Naive thymus-derived CD4-positive, alpha-beta T cell (primary cell): ENCODE measurements at regions not wholly inside any gene's neighbourhood (a gene's known extent, or its start where the extent isn't known, plus 50 kb on each side); places are given as distances from the start of the nearest gene placed in this dataset.

Experiments
- ATAC-seq: fragments of 150-1000 bp; cut with Tn5 transposase; 2 replicates; pipeline ENCODE4 v1.10.0; 2021; ENCODE audit warnings: mild to moderate bottlenecking, moderate library complexity
- CTCF ChIA-PET: fragments of 350-600 bp; sonication (Branson Sonifier 250); formaldehyde crosslinking; loops from one replicate; lab custom pipeline; 2021; ENCODE audit warnings: antibody characterized with exemption; lab: Charles Lee
- POLR2A ChIA-PET: fragments of 350-600 bp; sonication (Branson Sonifier 250); formaldehyde crosslinking; loops from one replicate; lab custom pipeline; 2021; ENCODE audit warnings: antibody characterized with exemption, inconsistent platforms; lab: Charles Lee
- DNase-seq, 9 donors: peaks; one replicate each; pipeline versions ENCODE4 v3.0.0 to v3.0.0-alpha.2; 2020 to 2022; ENCODE audit warnings: mixed read lengths in 1 of 9
- H3K27ac ChIP-seq: one replicate; pipeline ENCODE4 v1.7.0; 2013; ENCODE audit warnings: mild to moderate bottlenecking, low read depth, low read length, moderate library complexity
- H3K27me3 ChIP-seq, 2 donors: one replicate each; pipeline ENCODE4 v1.7.0; 2013; ENCODE audit warnings: low read length in 2 of 2, mild to moderate bottlenecking in 2 of 2, moderate library complexity in 2 of 2; ENCODE audit not compliant: control insufficient read depth in 2 of 2, insufficient read depth in 2 of 2
- H3K36me3 ChIP-seq, 3 experiments: 1 replicate in 2 of 3; 2 replicates in 1 of 3; pipeline ENCODE4 v1.7.0; 2013; ENCODE audit warnings: low read length in 3 of 3, mild to moderate bottlenecking in 3 of 3, moderate library complexity in 1 of 3; ENCODE audit not compliant: insufficient read depth in 3 of 3, control insufficient read depth in 2 of 3
- H3K4me1 ChIP-seq, 2 donors: one replicate each; pipeline ENCODE4 v1.7.0; 2013; ENCODE audit warnings: low read length in 2 of 2, mild to moderate bottlenecking in 2 of 2, moderate library complexity in 1 of 2; ENCODE audit not compliant: control insufficient read depth in 2 of 2, insufficient read depth in 2 of 2
- H3K4me3 ChIP-seq: 2 replicates; pipeline ENCODE4 v1.7.0; 2013; ENCODE audit warnings: mild to moderate bottlenecking, low read length
- H3K9me3 ChIP-seq, 3 experiments: 1 replicate in 2 of 3; 2 replicates in 1 of 3; pipeline ENCODE4 v1.7.0; 2013; ENCODE audit warnings: low read length in 3 of 3; ENCODE audit not compliant: control insufficient read depth in 2 of 3
- H3K27ac Mint-ChIP-seq, 9 donors: one replicate each; pipeline ENCODE4 v1.8.0; 2020 to 2022; ENCODE audit warnings: mixed read lengths in 9 of 9, mild to moderate bottlenecking in 8 of 9, moderate library complexity in 5 of 9, inconsistent platforms in 2 of 9
- H3K27me3 Mint-ChIP-seq, 5 donors: one replicate each; pipeline ENCODE4 v1.8.0; 2021 to 2022; ENCODE audit warnings: mixed read lengths in 5 of 5, mild to moderate bottlenecking in 1 of 5
- H3K36me3 Mint-ChIP-seq, 5 donors: one replicate each; pipeline ENCODE4 v1.8.0; 2020 to 2022; ENCODE audit warnings: mixed read lengths in 5 of 5, mild to moderate bottlenecking in 3 of 5, inconsistent platforms in 1 of 5
- H3K4me1 Mint-ChIP-seq, 7 donors: one replicate each; pipeline ENCODE4 v1.8.0; 2020 to 2022; ENCODE audit warnings: mixed read lengths in 7 of 7, mild to moderate bottlenecking in 3 of 7, inconsistent platforms in 1 of 7
- H3K4me3 Mint-ChIP-seq, 10 donors: one replicate each; pipeline ENCODE4 v1.8.0; 2020 to 2022; ENCODE audit warnings: mild to moderate bottlenecking in 10 of 10, mixed read lengths in 10 of 10, moderate library complexity in 6 of 10, inconsistent platforms in 2 of 10
- H3K9me3 Mint-ChIP-seq, 11 donors: one replicate each; pipeline ENCODE4 v1.8.0; 2020 to 2022; ENCODE audit warnings: mixed read lengths in 11 of 11, mild to moderate bottlenecking in 4 of 11, inconsistent platforms in 1 of 11, moderate library complexity in 1 of 11
- intact Hi-C, 2 donors: fragments of 100-400 bp; cut with micrococcal nuclease; formaldehyde crosslinking; loops; one replicate each; pipeline ENCODE4 v1.15.1; 2023

GRCh38 chr10:43869669-43870322, 221.1 kb upstream of the ZNF32 start:
- Histone ChIP-seq H3K9me3 (no peaks in the 10 kb centered on the region), H3K4me3 (no peak overlapping the region), H3K4me1 (no peaks in the 10 kb centered on the region), H3K36me3 (no peaks in the 10 kb centered on the region), H3K27me3 (no peaks in the 10 kb centered on the region), H3K27ac (no peak overlapping the region)
- H3K9me3 Mint-ChIP-seq = no peaks in the 10 kb centered on the region
- H3K36me3 Mint-ChIP-seq = no peaks in the 10 kb centered on the region
- H3K4me3 Mint-ChIP-seq = no peak overlapping the region
- no peak overlapping the region for H3K27ac Mint-ChIP-seq
- peaks cover 0 to 6% (median 0%) of the 10 kb centered on the region in 5 donors for H3K27me3 Mint-ChIP-seq
- no peak for ATAC-seq
- ChIA-PET POLR2A (no interaction called here), CTCF (no interaction called here)
- DNase-seq = no peak
- intact Hi-C loops = no loop called here
- peaks cover 0 to 1% (median 0%) of the 10 kb centered on the region in 7 donors for H3K4me1 Mint-ChIP-seq

- H3K27ac Mint-ChIP-seq = peak overlapping the region in 1 of 9 donors; percentile 59
These were observed 220.3 kb upstream of the ZNF32 start for GRCh38 chr10:43868952-43869351.

GRCh38 chr10:43867667-43868565, 219.2 kb upstream of the ZNF32 start:
- Mint-ChIP-seq H3K4me1 (peaks cover 0 to 1% (median 0%) of the 10 kb centered on the region in 7 donors), H3K4me3 (no peak overlapping the region), H3K27me3 (no peaks in the 10 kb centered on the region), H3K9me3 (no peaks in the 10 kb centered on the region), H3K27ac (no peak overlapping the region), H3K36me3 (no peaks in the 10 kb centered on the region)
- no peaks in the 10 kb centered on the region for H3K4me1 ChIP-seq
- H3K4me3 ChIP-seq = no peak overlapping the region
- no peaks in the 10 kb centered on the region for H3K9me3 ChIP-seq
- ATAC-seq (no peak), DNase-seq (no peak)
- H3K27me3 ChIP-seq = no peaks in the 10 kb centered on the region
- no peak overlapping the region for H3K27ac ChIP-seq
- POLR2A ChIA-PET = no interaction called here
- intact Hi-C loops = no loop called here
- CTCF ChIA-PET = no interaction called here
- no peaks in the 10 kb centered on the region for H3K36me3 ChIP-seq

More at GRCh38 chr10:43868952-43869351, 220.3 kb upstream of the ZNF32 start:
- H3K36me3 ChIP-seq = no peaks in the 10 kb centered on the region
- H3K9me3 Mint-ChIP-seq = no peaks in the 10 kb centered on the region
- DNase-seq (no peak), ATAC-seq (no peak)
- peaks cover 0 to 1% (median 0%) of the 10 kb centered on the region in 7 donors for H3K4me1 Mint-ChIP-seq
- no peaks in the 10 kb centered on the region for H3K4me1 ChIP-seq
- no peak overlapping the region for H3K4me3 ChIP-seq
- no peaks in the 10 kb centered on the region for H3K27me3 ChIP-seq
- ChIA-PET CTCF (no interaction called here), POLR2A (no interaction called here)
- H3K27me3 Mint-ChIP-seq = no peaks in the 10 kb centered on the region
- intact Hi-C loops = no loop called here
- no peaks in the 10 kb centered on the region for H3K9me3 ChIP-seq
- no peak overlapping the region for H3K27ac ChIP-seq
- H3K4me3 Mint-ChIP-seq = no peak overlapping the region
- H3K36me3 Mint-ChIP-seq = no peaks in the 10 kb centered on the region

- no peaks in the 10 kb centered on the region for H3K9me3 Mint-ChIP-seq
- H3K27ac Mint-ChIP-seq = no peak overlapping the region
- no peaks in the 10 kb centered on the region for H3K27me3 Mint-ChIP-seq
- no peak for ATAC-seq
- Histone ChIP-seq H3K4me1 (no peaks in the 10 kb centered on the region), H3K36me3 (no peaks in the 10 kb centered on the region), H3K9me3 (no peaks in the 10 kb centered on the region), H3K27me3 (no peaks in the 10 kb centered on the region), H3K27ac (no peak overlapping the region), H3K4me3 (no peak overlapping the region)
- intact Hi-C loops = no loop called here
- no peak overlapping the region for H3K4me3 Mint-ChIP-seq
- H3K36me3 Mint-ChIP-seq = no peaks in the 10 kb centered on the region
- ChIA-PET CTCF (no interaction called here), POLR2A (no interaction called here)
- H3K4me1 Mint-ChIP-seq = peaks cover 0 to 2% (median 2%) of the 10 kb centered on the region in 7 donors
- no peak for DNase-seq
These were observed 218.4 kb upstream of the ZNF32 start for GRCh38 chr10:43867113-43867512.

GRCh38 chr10:43866712-43867111, 218.0 kb upstream of the ZNF32 start:
- Mint-ChIP-seq H3K27ac (no peak overlapping the region), H3K4me3 (no peak overlapping the region), H3K27me3 (no peaks in the 10 kb centered on the region), H3K4me1 (peaks cover 0 to 6% (median 4%) of the 10 kb centered on the region in 7 donors), H3K9me3 (no peaks in the 10 kb centered on the region), H3K36me3 (no peaks in the 10 kb centered on the region)
- CTCF ChIA-PET = no interaction called here
- Histone ChIP-seq H3K4me1 (no peaks in the 10 kb centered on the region), H3K36me3 (no peaks in the 10 kb centered on the region), H3K27me3 (no peaks in the 10 kb centered on the region), H3K9me3 (no peaks in the 10 kb centered on the region), H3K4me3 (no peak overlapping the region), H3K27ac (no peak overlapping the region)
- intact Hi-C loops = no loop called here
- POLR2A ChIA-PET = no interaction called here
- ATAC-seq (no peak), DNase-seq (no peak)

- CTCF ChIA-PET = no interaction called here
- no peak for ATAC-seq
These were observed 216.8 kb upstream of the ZNF32 start for GRCh38 chr10:43865265-43866135.

More at GRCh38 chr10:43865265-43866135, 216.8 kb upstream of the ZNF32 start:
- peak overlapping the region in 1 of 9 donors; percentile 23 for H3K27ac Mint-ChIP-seq
- DNase-seq = no peak
- H3K36me3 ChIP-seq = no peaks in the 10 kb centered on the region
- H3K4me1 Mint-ChIP-seq = peaks cover 0 to 6% (median 4%) of the 10 kb centered on the region in 7 donors
- POLR2A ChIA-PET = no interaction called here
- H3K27ac ChIP-seq = no peak overlapping the region
- H3K9me3 Mint-ChIP-seq = no peaks in the 10 kb centered on the region
- no peak overlapping the region for H3K4me3 ChIP-seq
- no peaks in the 10 kb centered on the region for H3K27me3 Mint-ChIP-seq
- H3K4me3 Mint-ChIP-seq = no peak overlapping the region
- intact Hi-C loops = no loop called here
- H3K9me3 ChIP-seq = no peaks in the 10 kb centered on the region
- H3K4me1 ChIP-seq = no peaks in the 10 kb centered on the region
- no peaks in the 10 kb centered on the region for H3K36me3 Mint-ChIP-seq
- no peaks in the 10 kb centered on the region for H3K27me3 ChIP-seq
